Neural progenitor cell (in vitro differentiated cells): ENCODE measurements at regions not wholly inside any gene's neighbourhood (a gene's known extent, or its start where the extent isn't known, plus 50 kb on each side); places are given as distances from the start of the nearest gene placed in this dataset.

Experiments used
- DNase-seq: peaks from one replicate; pipeline ENCODE4 v3.0.0-alpha.2; 2016; ENCODE audit warnings: low spot score
- H2AFZ ChIP-seq: fragments of 200-600 bp; sonication (generic); replicated peaks from 2 replicates; pipeline ENCODE4 v1.6.1; 2016; ENCODE audit warnings: antibody characterized with exemption
- H3F3A ChIP-seq: fragments of 200-600 bp; sonication (generic); 2 replicates; pipeline ENCODE4 v1.6.1; 2016; ENCODE audit warnings: antibody characterized with exemption, low read depth
- H3K27ac ChIP-seq: fragments of 200-600 bp; sonication (generic); 2 replicates; pipeline ENCODE4 v1.5.1; 2016; ENCODE audit warnings: mild to moderate bottlenecking
- H3K27me3 ChIP-seq: fragments of 200-600 bp; sonication (generic); 2 replicates; pipeline ENCODE4 v1.6.1; 2016; ENCODE audit warnings: mild to moderate bottlenecking, moderate library complexity
- H3K36me3 ChIP-seq: fragments of 200-600 bp; sonication (generic); 2 replicates; pipeline ENCODE4 v1.5.1; 2016
- H3K4me1 ChIP-seq: fragments of 200-600 bp; sonication (generic); 2 replicates; pipeline ENCODE4 v1.6.1; 2016; ENCODE audit warnings: mixed run types
- H3K4me2 ChIP-seq: fragments of 200-600 bp; sonication (generic); 2 replicates; pipeline ENCODE4 v1.6.1; 2016
- H3K4me3 ChIP-seq: fragments of 200-600 bp; sonication (generic); 2 replicates; pipeline ENCODE4 v1.5.1; 2016
- H3K79me2 ChIP-seq: fragments of 200-600 bp; sonication (generic); 2 replicates; pipeline ENCODE4 v1.6.1; 2016; ENCODE audit warnings: low read depth
- H3K9ac ChIP-seq: fragments of 200-600 bp; sonication (generic); 2 replicates; pipeline ENCODE4 v1.6.1; 2016
- H3K9me3 ChIP-seq: fragments of 200-600 bp; sonication (generic); 2 replicates; pipeline ENCODE4 v1.5.1; 2016; ENCODE audit warnings: low read depth
- H4K20me1 ChIP-seq: fragments of 200-600 bp; sonication (generic); 2 replicates; pipeline ENCODE4 v1.6.1; 2016; ENCODE audit warnings: low read depth
- H3K27ac Mint-ChIP-seq: 3 replicates; pipeline ENCODE4 v1.8.0; 2021; ENCODE audit warnings: mixed read lengths
- H3K27me3 Mint-ChIP-seq: 2 replicates; pipeline ENCODE4 v1.8.0; 2022; ENCODE audit warnings: low read depth, mild to moderate bottlenecking, inconsistent platforms, moderate library complexity, mixed read lengths; ENCODE audit not compliant: insufficient read depth
- H3K36me3 Mint-ChIP-seq: 3 replicates; pipeline ENCODE4 v1.8.0; 2021; ENCODE audit warnings: mixed read lengths
- H3K4me1 Mint-ChIP-seq: 3 replicates; pipeline ENCODE4 v1.8.0; 2021; ENCODE audit warnings: mixed read lengths
- H3K4me3 Mint-ChIP-seq: 3 replicates; pipeline ENCODE4 v1.8.0; 2021; ENCODE audit warnings: mild to moderate bottlenecking, moderate library complexity, mixed read lengths
- H3K9me3 Mint-ChIP-seq: 3 replicates; pipeline ENCODE4 v1.8.0; 2020; ENCODE audit warnings: mixed read lengths
- CTCF ChIP-seq: fragments of 200-600 bp; sonication (generic); IDR thresholded peaks from 2 replicates; pipeline ENCODE4 v1.5.1; 2017; ENCODE audit warnings: antibody characterized with exemption, mild to moderate bottlenecking
- EZH2 ChIP-seq: fragments of 200-600 bp; sonication (generic); IDR thresholded peaks from 2 replicates; pipeline ENCODE4 v1.6.1; 2017; ENCODE audit warnings: antibody characterized with exemption, mild to moderate bottlenecking, moderate library complexity
- EZH2phosphoT487 ChIP-seq: fragments of 200-600 bp; sonication (generic); IDR thresholded peaks from 2 replicates; pipeline ENCODE4 v1.6.1; 2017; ENCODE audit warnings: antibody characterized with exemption

GRCh38 chr19:28234637-28235036, 978.3 kb downstream of the UQCRFS1 start:
- H2AFZ ChIP-seq: no peak overlapping the region
- Mint-ChIP-seq H3K36me3 (no peaks in the 10 kb centered on the region), H3K27me3 (peaks cover 9% of the 10 kb centered on the region), H3K27ac (no peak overlapping the region), H3K4me1 (peaks cover 25% of the 10 kb centered on the region), H3K4me3 (no peak overlapping the region), H3K9me3 (no peaks in the 10 kb centered on the region)
- H3K9me3 ChIP-seq: no peaks in the 10 kb centered on the region
- H3K27me3 ChIP-seq: no peaks in the 10 kb centered on the region
- H3K4me1 ChIP-seq: no peaks in the 10 kb centered on the region
- no peak overlapping the region for H3K4me2 ChIP-seq
- H3K4me3 ChIP-seq: no peak overlapping the region
- no peaks in the 10 kb centered on the region for H3F3A ChIP-seq
- no peak overlapping the region for H3K9ac ChIP-seq
- no peak for DNase-seq
- no peaks in the 10 kb centered on the region for H4K20me1 ChIP-seq
- H3K36me3 ChIP-seq: no peaks in the 10 kb centered on the region
- H3K27ac ChIP-seq: no peak overlapping the region
- H3K79me2 ChIP-seq: no peaks in the 10 kb centered on the region
- TF ChIP-seq EZH2phosphoT487 (no peak), EZH2 (no peak), CTCF (no peak)

GRCh38 chr19:28228854-28229253, 984.1 kb downstream of the UQCRFS1 start:
- no peak overlapping the region for H3K27ac Mint-ChIP-seq
- no peaks in the 10 kb centered on the region for H3K36me3 ChIP-seq
- no peak overlapping the region for H3K27ac ChIP-seq
- no peak for TF ChIP-seq EZH2
- TF ChIP-seq EZH2phosphoT487: no peak
- no peak for TF ChIP-seq CTCF
- no peak overlapping the region for H3K4me2 ChIP-seq
- H3K36me3 Mint-ChIP-seq: no peaks in the 10 kb centered on the region
- no peak overlapping the region for H3K4me3 ChIP-seq
- peaks cover 2% of the 10 kb centered on the region for H3K27me3 Mint-ChIP-seq
- H3K9me3 Mint-ChIP-seq: no peaks in the 10 kb centered on the region
- no peak for DNase-seq
- no peaks in the 10 kb centered on the region for H3K4me1 ChIP-seq
- no peaks in the 10 kb centered on the region for H4K20me1 ChIP-seq
- H3K4me3 Mint-ChIP-seq: no peak overlapping the region
- peaks cover 17% of the 10 kb centered on the region for H3K4me1 Mint-ChIP-seq
- H3K27me3 ChIP-seq: no peaks in the 10 kb centered on the region
- no peak overlapping the region for H3K9ac ChIP-seq
- no peaks in the 10 kb centered on the region for H3F3A ChIP-seq
- H2AFZ ChIP-seq: no peak overlapping the region
- no peaks in the 10 kb centered on the region for H3K9me3 ChIP-seq
- H3K79me2 ChIP-seq: no peaks in the 10 kb centered on the region

GRCh38 chr19:28224441-28224840, 988.5 kb downstream of the UQCRFS1 start:
- Mint-ChIP-seq H3K36me3 (no peaks in the 10 kb centered on the region), H3K4me3 (no peak overlapping the region), H3K9me3 (peaks cover 3% of the 10 kb centered on the region), H3K4me1 (peaks cover 22% of the 10 kb centered on the region), H3K27ac (no peak overlapping the region), H3K27me3 (peaks cover 9% of the 10 kb centered on the region)
- no peak overlapping the region for H2AFZ ChIP-seq
- TF ChIP-seq EZH2phosphoT487: no peak
- no peak for TF ChIP-seq EZH2
- TF ChIP-seq CTCF: no peak
- H4K20me1 ChIP-seq: no peaks in the 10 kb centered on the region
- H3K27ac ChIP-seq: no peak overlapping the region
- no peak overlapping the region for H3K9ac ChIP-seq
- no peak overlapping the region for H3K4me2 ChIP-seq
- no peak for DNase-seq
- no peaks in the 10 kb centered on the region for H3K4me1 ChIP-seq
- H3K79me2 ChIP-seq: no peaks in the 10 kb centered on the region
- no peaks in the 10 kb centered on the region for H3F3A ChIP-seq
- H3K4me3 ChIP-seq: no peak overlapping the region
- H3K27me3 ChIP-seq: no peaks in the 10 kb centered on the region
- H3K9me3 ChIP-seq: no peaks in the 10 kb centered on the region
- H3K36me3 ChIP-seq: no peaks in the 10 kb centered on the region

- Mint-ChIP-seq H3K9me3 (peaks cover 3% of the 10 kb centered on the region), H3K4me3 (no peak overlapping the region), H3K4me1 (peaks cover 19% of the 10 kb centered on the region), H3K36me3 (no peaks in the 10 kb centered on the region), H3K27me3 (peaks cover 9% of the 10 kb centered on the region), H3K27ac (no peak overlapping the region)
- Histone ChIP-seq H3K9me3 (no peaks in the 10 kb centered on the region), H3F3A (no peaks in the 10 kb centered on the region), H3K79me2 (no peaks in the 10 kb centered on the region), H3K27ac (no peak overlapping the region), H3K9ac (no peak overlapping the region), H3K36me3 (no peaks in the 10 kb centered on the region), H3K4me2 (no peak overlapping the region), H4K20me1 (no peaks in the 10 kb centered on the region), H3K4me3 (no peak overlapping the region), H3K4me1 (peaks cover 6% of the 10 kb centered on the region), H2AFZ (no peak overlapping the region), H3K27me3 (no peaks in the 10 kb centered on the region)
- DNase-seq: no peak
- TF ChIP-seq CTCF (no peak), EZH2 (no peak), EZH2phosphoT487 (no peak)
Measured at GRCh38 chr19:28221736-28222135, 991.2 kb downstream of the UQCRFS1 start.
